Vagina (tissue), 2 donors: ENCODE measurements at regions not wholly inside any gene's neighbourhood (a gene's known extent, or its start where the extent isn't known, plus 50 kb on each side); places are given as distances from the start of the nearest gene placed in this dataset.

ENCODE experiments used
- DNase-seq, 2 donors: peaks; one replicate each; pipeline ENCODE4 v3.0.0-alpha.2; 2017; ENCODE audit errors: extremely low spot score in 2 of 2
- H3K27ac ChIP-seq: fragments of 200-600 bp; sonication (generic); one replicate; pipeline ENCODE4 v1.5.1; 2019
- H3K27me3 ChIP-seq: fragments of 200-600 bp; sonication (generic); one replicate; pipeline ENCODE4 v1.5.1; 2019
- H3K36me3 ChIP-seq, 2 donors: fragments of 200-600 bp; sonication (generic); one replicate each; pipeline ENCODE4 v1.5.1; 2017 to 2019
- H3K4me1 ChIP-seq: fragments of 200-600 bp; sonication (generic); one replicate; pipeline ENCODE4 v1.5.1; 2019
- H3K4me3 ChIP-seq, 2 donors: fragments of 200-600 bp; sonication (generic); 1 replicate in 1 of 2; 2 replicates in 1 of 2; pipeline ENCODE4 v1.5.1; 2016 to 2019
- H3K9me3 ChIP-seq: fragments of 200-600 bp; sonication (generic); one replicate; pipeline ENCODE4 v1.5.1; 2019
- POLR2A ChIP-seq, 2 donors: fragments of 450-650 bp; IDR thresholded peaks; one replicate each; pipeline ENCODE4 v1.6.1; 2017; ENCODE audit warnings: antibody characterized with exemption in 2 of 2, mild to moderate bottlenecking in 2 of 2, moderate library complexity in 2 of 2
- POLR2AphosphoS5 ChIP-seq, 2 donors: sonication (generic); formaldehyde crosslinking; IDR thresholded peaks; one replicate each; pipeline ENCODE4 v1.9.0; 2017; ENCODE audit warnings: antibody characterized with exemption in 2 of 2, mild to moderate bottlenecking in 2 of 2, low read depth in 1 of 2; ENCODE audit not compliant: insufficient read depth in 1 of 2
- intact Hi-C: fragments of 100-400 bp; cut with DNase I; formaldehyde crosslinking; loops from one replicate; pipeline ENCODE4 v1.15.1; 2023
- TF ChIP-seq, protein P1 (sequence below), 3 experiments: fragments of 450-650 bp in 2 of 3; fragments of 200-600 bp in 1 of 3; sonication (generic) in 1 of 3; IDR thresholded peaks; one replicate each; pipeline ENCODE4 v1.5.1; 2017 to 2019; ENCODE audit warnings: antibody characterized with exemption in 3 of 3, mild to moderate bottlenecking in 2 of 3, moderate library complexity in 2 of 3

DNA sequence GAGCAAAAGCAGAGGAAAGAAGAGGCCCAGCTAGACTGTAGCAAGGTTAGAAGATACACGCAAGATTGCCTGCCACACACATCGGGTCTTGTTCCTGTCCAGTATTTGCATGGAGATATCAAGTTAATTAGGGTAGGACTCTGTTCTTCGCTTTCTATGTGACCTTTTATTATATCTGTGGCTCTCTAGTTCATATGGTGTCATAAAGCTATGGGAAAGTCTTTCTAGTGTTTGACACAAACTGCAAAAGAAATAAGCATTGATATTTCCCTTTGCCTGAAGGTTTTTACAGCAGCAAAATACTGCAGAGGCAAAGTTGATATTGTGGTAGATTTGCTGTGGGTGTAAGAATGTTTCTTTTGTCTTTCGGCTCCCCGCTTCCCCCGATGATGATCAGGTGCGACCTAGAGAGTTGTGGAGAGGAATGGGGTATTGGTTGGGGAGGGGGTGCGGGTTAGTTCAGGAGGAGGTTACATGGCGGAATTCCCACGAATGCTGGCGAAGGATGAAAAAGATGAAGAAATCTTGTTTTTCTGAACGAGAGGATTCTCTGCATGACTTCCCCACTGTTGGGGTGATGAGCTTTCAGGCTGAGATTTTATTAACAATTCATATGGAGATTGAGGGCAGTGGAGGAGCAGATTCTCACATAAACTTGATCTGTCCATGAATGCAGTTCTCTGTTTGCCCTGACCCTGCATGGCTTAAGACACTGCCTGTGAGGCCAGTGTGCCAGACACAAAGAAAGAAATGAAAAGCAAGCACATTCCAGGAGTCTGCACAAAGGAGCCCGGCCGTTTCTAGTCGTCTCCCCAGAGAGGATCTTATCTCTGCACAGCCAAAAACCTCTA, 550.2 kb downstream of the USP25 start:
- H3K27me3 ChIP-seq: no peaks in the 10 kb centered on the region
- H3K36me3 ChIP-seq: no peaks in the 10 kb centered on the region
- H3K27ac ChIP-seq: peak overlapping the region; percentile 74
- DNase-seq: no peak
- TF ChIP-seq, protein P1, sequence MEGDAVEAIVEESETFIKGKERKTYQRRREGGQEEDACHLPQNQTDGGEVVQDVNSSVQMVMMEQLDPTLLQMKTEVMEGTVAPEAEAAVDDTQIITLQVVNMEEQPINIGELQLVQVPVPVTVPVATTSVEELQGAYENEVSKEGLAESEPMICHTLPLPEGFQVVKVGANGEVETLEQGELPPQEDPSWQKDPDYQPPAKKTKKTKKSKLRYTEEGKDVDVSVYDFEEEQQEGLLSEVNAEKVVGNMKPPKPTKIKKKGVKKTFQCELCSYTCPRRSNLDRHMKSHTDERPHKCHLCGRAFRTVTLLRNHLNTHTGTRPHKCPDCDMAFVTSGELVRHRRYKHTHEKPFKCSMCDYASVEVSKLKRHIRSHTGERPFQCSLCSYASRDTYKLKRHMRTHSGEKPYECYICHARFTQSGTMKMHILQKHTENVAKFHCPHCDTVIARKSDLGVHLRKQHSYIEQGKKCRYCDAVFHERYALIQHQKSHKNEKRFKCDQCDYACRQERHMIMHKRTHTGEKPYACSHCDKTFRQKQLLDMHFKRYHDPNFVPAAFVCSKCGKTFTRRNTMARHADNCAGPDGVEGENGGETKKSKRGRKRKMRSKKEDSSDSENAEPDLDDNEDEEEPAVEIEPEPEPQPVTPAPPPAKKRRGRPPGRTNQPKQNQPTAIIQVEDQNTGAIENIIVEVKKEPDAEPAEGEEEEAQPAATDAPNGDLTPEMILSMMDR (IDR thresholded peaks at IDR 0.05): peak in 1 of 3 experiments; percentile 13
- TF ChIP-seq POLR2AphosphoS5 (IDR thresholded peaks at IDR 0.05; ENCODE audit: insufficient read depth in 1 of 2, low read depth in 1 of 2): no peak
- TF ChIP-seq POLR2A (IDR thresholded peaks at IDR 0.05): no peak
- H3K9me3 ChIP-seq: no peaks in the 10 kb centered on the region
- H3K4me1 ChIP-seq: peaks cover 40% of the 10 kb centered on the region
- peak overlapping the region; percentile 9 to 25 for H3K4me3 ChIP-seq
- intact Hi-C loops: no loop called here

GRCh38 chr21:16280686-16281091, 550.9 kb downstream of the USP25 start:
- H3K4me3 ChIP-seq: peak overlapping the region; percentile 9 to 25
- DNase-seq: no peak
- H3K9me3 ChIP-seq: no peaks in the 10 kb centered on the region
- peaks cover 47% of the 10 kb centered on the region for H3K4me1 ChIP-seq
- peak overlapping the region; percentile 74 for H3K27ac ChIP-seq
- intact Hi-C loops: no loop called here
- no peaks in the 10 kb centered on the region for H3K36me3 ChIP-seq
- no peaks in the 10 kb centered on the region for H3K27me3 ChIP-seq
- TF ChIP-seq POLR2AphosphoS5 (IDR thresholded peaks at IDR 0.05; ENCODE audit: insufficient read depth in 1 of 2, low read depth in 1 of 2): no peak

- Histone ChIP-seq H3K9me3 (no peaks in the 10 kb centered on the region), H3K4me3 (no peak overlapping the region), H3K27ac (peak overlapping the region; percentile 74), H3K36me3 (no peaks in the 10 kb centered on the region), H3K4me1 (peaks cover 66% of the 10 kb centered on the region), H3K27me3 (no peaks in the 10 kb centered on the region)
- TF ChIP-seq, protein P1 (IDR thresholded peaks at IDR 0.05): no peak
- no peak for TF ChIP-seq POLR2A (IDR thresholded peaks at IDR 0.05)
- no peak for TF ChIP-seq POLR2AphosphoS5 (IDR thresholded peaks at IDR 0.05; ENCODE audit: insufficient read depth in 1 of 2, low read depth in 1 of 2)
- intact Hi-C loops: no loop called here
- DNase-seq: no peak
Observed at GRCh38 chr21:16283516-16283915, 553.7 kb downstream of the USP25 start.

DNA sequence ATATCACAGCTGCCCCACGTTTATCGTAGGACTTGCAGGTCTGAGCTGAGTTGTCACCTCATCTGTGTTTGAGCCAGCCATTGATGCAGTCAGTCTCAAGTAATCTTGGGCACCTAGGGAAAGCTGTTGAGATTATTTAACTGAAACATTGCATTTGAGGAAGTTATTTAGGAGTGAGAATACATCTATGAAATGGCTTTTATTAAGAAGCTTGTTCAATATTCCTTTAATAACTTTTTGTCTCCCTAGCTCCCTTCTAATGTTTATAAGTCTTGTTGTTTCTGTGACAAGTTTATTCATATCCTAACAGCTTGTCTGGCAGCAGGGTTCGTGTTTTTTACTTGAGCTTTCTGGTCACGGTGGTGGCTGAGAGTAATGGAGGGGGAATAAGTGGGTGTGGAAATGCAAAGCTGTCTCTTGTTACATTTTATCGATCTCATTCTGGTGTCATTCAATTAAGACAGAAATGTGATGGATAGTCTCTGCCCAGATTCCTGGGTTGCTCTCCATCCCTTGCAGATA, 555.9 kb downstream of the USP25 start:
- no peak for TF ChIP-seq POLR2AphosphoS5 (IDR thresholded peaks at IDR 0.05; ENCODE audit: insufficient read depth in 1 of 2, low read depth in 1 of 2)
- TF ChIP-seq, protein P1 (IDR thresholded peaks at IDR 0.05): no peak
- no peak for TF ChIP-seq POLR2A (IDR thresholded peaks at IDR 0.05)
- Histone ChIP-seq H3K27ac (peak overlapping the region; percentile 72), H3K27me3 (no peaks in the 10 kb centered on the region), H3K36me3 (no peaks in the 10 kb centered on the region), H3K4me3 (no peak overlapping the region), H3K4me1 (peaks cover 62% of the 10 kb centered on the region), H3K9me3 (no peaks in the 10 kb centered on the region)
- no peak for DNase-seq
- intact Hi-C loops: no loop called here

DNA sequence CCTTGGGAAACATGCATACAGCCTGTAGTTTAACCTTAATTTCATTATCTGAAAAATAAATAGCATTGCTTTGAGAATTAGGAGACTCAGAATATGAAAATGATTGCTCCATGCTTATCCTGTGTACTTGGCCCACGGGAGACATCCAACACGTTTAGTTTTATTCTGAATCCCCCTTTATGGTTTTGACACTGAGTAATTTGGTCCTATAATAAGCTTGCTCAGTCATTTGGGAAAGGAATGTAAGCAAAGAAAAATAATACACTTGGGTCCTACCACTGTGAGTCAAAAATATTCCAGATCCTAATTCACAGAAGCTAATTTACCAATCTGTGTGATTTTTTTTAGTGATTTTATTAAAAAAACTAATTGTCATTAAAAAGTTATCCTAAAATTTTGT, 557.3 kb downstream of the USP25 start:
- Histone ChIP-seq H3K27me3 (no peaks in the 10 kb centered on the region), H3K9me3 (no peaks in the 10 kb centered on the region), H3K4me1 (peaks cover 49% of the 10 kb centered on the region), H3K27ac (peak overlapping the region; percentile 5), H3K36me3 (no peaks in the 10 kb centered on the region), H3K4me3 (no peak overlapping the region)
- intact Hi-C loops: no loop called here
- TF ChIP-seq, protein P1 (IDR thresholded peaks at IDR 0.05): no peak
- TF ChIP-seq POLR2A (IDR thresholded peaks at IDR 0.05): no peak
- TF ChIP-seq POLR2AphosphoS5 (IDR thresholded peaks at IDR 0.05; ENCODE audit: insufficient read depth in 1 of 2, low read depth in 1 of 2): no peak
- DNase-seq: no peak
